OCI-LY1 (cell line): ENCODE measurements at regions not wholly inside any gene's neighbourhood (a gene's known extent, or its start where the extent isn't known, plus 50 kb on each side); places are given as distances from the start of the nearest gene placed in this dataset.

Experiments
- H2AFZ ChIP-seq: fragments of 200-600 bp; sonication (generic), shearing (Covaris generic); 2 replicates; pipeline ENCODE4 v1.6.0; 2014; ENCODE audit warnings: antibody characterized with exemption, mild to moderate bottlenecking, low read length
- H3F3A ChIP-seq: fragments of 200-600 bp; sonication (generic), shearing (Covaris generic); 2 replicates; pipeline ENCODE4 v1.6.0; 2014; ENCODE audit warnings: mild to moderate bottlenecking, antibody characterized with exemption, low read length, moderate library complexity; ENCODE audit not compliant: insufficient read depth
- H3K27ac ChIP-seq: fragments of 200-600 bp; sonication (generic); 2 replicates; pipeline ENCODE4 v1.5.1; 2014; ENCODE audit warnings: low read length, mixed run types, mild to moderate bottlenecking, low read depth; ENCODE audit not compliant: poor library complexity, severe bottlenecking
- H3K27me3 ChIP-seq: fragments of 200-600 bp; sonication (generic); 2 replicates; pipeline ENCODE4 v1.6.0; 2014; ENCODE audit warnings: antibody characterized with exemption, mild to moderate bottlenecking, low read length, moderate library complexity; ENCODE audit not compliant: insufficient read depth
- H3K36me3 ChIP-seq: fragments of 200-600 bp; sonication (generic); 2 replicates; pipeline ENCODE4 v1.6.1; 2014; ENCODE audit warnings: mild to moderate bottlenecking, antibody characterized with exemption, low read length, moderate library complexity, mixed read lengths; ENCODE audit not compliant: insufficient read depth
- H3K4me1 ChIP-seq: fragments of 200-600 bp; sonication (generic); 2 replicates; pipeline ENCODE4 v1.5.1; 2014; ENCODE audit warnings: mild to moderate bottlenecking, low read length, moderate library complexity; ENCODE audit not compliant: insufficient read depth, severe bottlenecking
- H3K4me2 ChIP-seq: fragments of 200-600 bp; sonication (generic), shearing (Covaris generic); 2 replicates; pipeline ENCODE4 v1.6.1; 2014; ENCODE audit warnings: low read length
- H3K4me3 ChIP-seq: fragments of 200-600 bp; sonication (generic); 2 replicates; pipeline ENCODE4 v1.5.1; 2014; ENCODE audit warnings: low read length, low read depth, mild to moderate bottlenecking, mixed read lengths; ENCODE audit not compliant: poor library complexity, severe bottlenecking
- H3K79me2 ChIP-seq: fragments of 200-600 bp; shearing (Covaris generic); 2 replicates; pipeline ENCODE4 v1.6.1; 2016; ENCODE audit warnings: mixed run types, low read length, mixed read lengths; ENCODE audit not compliant: insufficient read depth
- H3K9ac ChIP-seq: fragments of 200-600 bp; sonication (generic), shearing (Covaris generic); 2 replicates; pipeline ENCODE4 v1.6.1; 2014; ENCODE audit warnings: mild to moderate bottlenecking, low read length, mixed read lengths
- H3K9me2 ChIP-seq: fragments of 200-600 bp; sonication (generic), shearing (Covaris generic); 2 replicates; pipeline ENCODE4 v1.6.1; 2014; ENCODE audit warnings: low read depth, mild to moderate bottlenecking, low read length, mixed read lengths
- H3K9me3 ChIP-seq: fragments of 200-600 bp; shearing (Covaris generic); 2 replicates; pipeline ENCODE4 v1.6.1; 2014; ENCODE audit warnings: low read length, mixed read lengths
- H4K20me1 ChIP-seq: fragments of 200-600 bp; sonication (generic), shearing (Covaris generic); 2 replicates; pipeline ENCODE4 v1.6.0; 2016; ENCODE audit warnings: mild to moderate bottlenecking, low read length; ENCODE audit not compliant: insufficient read depth
- EZH2 ChIP-seq: fragments of 200-600 bp; sonication (generic), shearing (Covaris generic); IDR thresholded peaks from 2 replicates; pipeline ENCODE4 v1.8.0; 2017; ENCODE audit warnings: borderline replicate concordance, mixed run types, mild to moderate bottlenecking, antibody characterized with exemption, low read length, moderate library complexity, mixed read lengths
- TF ChIP-seq, protein P1 (sequence below): fragments of 200-600 bp; sonication (generic), shearing (Covaris generic); IDR thresholded peaks from 2 replicates; pipeline ENCODE4 v1.5.1; 2017; ENCODE audit warnings: mild to moderate bottlenecking, antibody characterized with exemption, low read length, moderate library complexity, mixed read lengths

DNA sequence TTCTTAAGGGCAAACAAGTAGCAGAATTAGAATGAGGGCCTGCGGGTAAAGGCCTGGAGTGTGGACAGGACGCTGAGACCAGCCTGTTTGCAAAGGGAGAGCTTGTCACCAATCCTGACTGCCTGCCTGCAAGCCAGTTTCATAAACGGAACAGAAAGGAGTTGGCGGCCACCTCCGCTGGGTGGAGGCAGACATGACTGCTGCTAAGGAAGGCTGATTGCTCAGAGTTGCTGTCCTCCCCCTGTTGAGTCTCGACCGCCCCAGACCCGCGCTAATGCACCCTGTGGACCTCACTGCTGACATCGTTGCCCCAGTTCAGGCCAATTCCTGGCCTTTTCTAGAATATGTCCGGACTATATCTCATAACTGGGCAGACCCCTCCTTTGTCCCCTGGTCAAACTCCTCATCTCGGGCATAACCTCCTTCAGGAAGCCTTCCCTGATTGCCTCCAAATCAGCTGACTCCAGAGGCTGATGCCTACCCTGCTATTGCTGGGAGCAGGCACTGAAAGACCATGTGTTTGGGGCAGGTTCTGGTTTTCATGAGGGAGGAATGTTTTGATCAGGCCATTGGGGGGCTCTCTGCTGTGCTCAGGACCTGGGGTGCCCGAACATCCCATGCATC, 153.0 kb upstream of the CIBAR2 start:
- no peak for TF ChIP-seq EZH2
- TF ChIP-seq, protein P1, sequence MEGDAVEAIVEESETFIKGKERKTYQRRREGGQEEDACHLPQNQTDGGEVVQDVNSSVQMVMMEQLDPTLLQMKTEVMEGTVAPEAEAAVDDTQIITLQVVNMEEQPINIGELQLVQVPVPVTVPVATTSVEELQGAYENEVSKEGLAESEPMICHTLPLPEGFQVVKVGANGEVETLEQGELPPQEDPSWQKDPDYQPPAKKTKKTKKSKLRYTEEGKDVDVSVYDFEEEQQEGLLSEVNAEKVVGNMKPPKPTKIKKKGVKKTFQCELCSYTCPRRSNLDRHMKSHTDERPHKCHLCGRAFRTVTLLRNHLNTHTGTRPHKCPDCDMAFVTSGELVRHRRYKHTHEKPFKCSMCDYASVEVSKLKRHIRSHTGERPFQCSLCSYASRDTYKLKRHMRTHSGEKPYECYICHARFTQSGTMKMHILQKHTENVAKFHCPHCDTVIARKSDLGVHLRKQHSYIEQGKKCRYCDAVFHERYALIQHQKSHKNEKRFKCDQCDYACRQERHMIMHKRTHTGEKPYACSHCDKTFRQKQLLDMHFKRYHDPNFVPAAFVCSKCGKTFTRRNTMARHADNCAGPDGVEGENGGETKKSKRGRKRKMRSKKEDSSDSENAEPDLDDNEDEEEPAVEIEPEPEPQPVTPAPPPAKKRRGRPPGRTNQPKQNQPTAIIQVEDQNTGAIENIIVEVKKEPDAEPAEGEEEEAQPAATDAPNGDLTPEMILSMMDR, result no peak
- Histone ChIP-seq H3K4me1 (peaks cover 16% of the 10 kb centered on the region), H3K9me3 (no peaks in the 10 kb centered on the region), H3F3A (no peaks in the 10 kb centered on the region), H3K4me2 (no peak overlapping the region), H3K9ac (no peak overlapping the region), H3K79me2 (no peaks in the 10 kb centered on the region), H3K36me3 (no peaks in the 10 kb centered on the region), H4K20me1 (no peaks in the 10 kb centered on the region), H3K27me3 (no peaks in the 10 kb centered on the region; the same call in 1 of the 2 replicates), H3K27ac (no peak overlapping the region), H3K4me3 (no peak overlapping the region), H2AFZ (no peak overlapping the region), H3K9me2 (no peaks in the 10 kb centered on the region)

DNA sequence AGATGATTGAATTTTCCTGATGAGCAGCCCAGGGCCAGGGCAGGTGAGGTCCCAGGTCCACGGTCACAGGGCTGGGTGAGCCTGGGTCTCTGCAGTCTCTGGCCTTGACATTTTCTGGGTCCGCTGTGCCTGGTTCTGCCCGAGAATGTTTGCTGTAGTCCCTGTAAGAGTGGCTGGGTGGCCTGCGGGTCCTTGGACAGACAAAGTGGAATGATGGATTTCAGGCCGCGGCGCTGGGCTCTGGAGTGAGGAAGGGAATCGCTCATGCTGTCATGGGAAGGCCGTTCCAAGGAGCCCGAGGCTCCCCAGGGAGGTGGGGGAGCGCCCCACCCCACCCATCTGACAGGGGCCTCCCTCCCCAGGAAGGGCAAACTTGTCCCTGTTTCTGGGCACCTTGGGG, 153.5 kb upstream of the CIBAR2 start:
- Histone ChIP-seq H3K9me2 (no peaks in the 10 kb centered on the region), H3K4me1 (peaks cover 16% of the 10 kb centered on the region), H3K4me2 (no peak overlapping the region), H3K27me3 (no peaks in the 10 kb centered on the region; the same call in 1 of the 2 replicates), H3K79me2 (no peaks in the 10 kb centered on the region), H2AFZ (no peak overlapping the region), H3F3A (no peaks in the 10 kb centered on the region), H3K9me3 (no peaks in the 10 kb centered on the region), H3K4me3 (no peak overlapping the region), H4K20me1 (no peaks in the 10 kb centered on the region), H3K9ac (no peak overlapping the region), H3K27ac (no peak overlapping the region), H3K36me3 (no peaks in the 10 kb centered on the region)
- TF ChIP-seq, protein P1, result no peak
- TF ChIP-seq EZH2, result no peak

DNA sequence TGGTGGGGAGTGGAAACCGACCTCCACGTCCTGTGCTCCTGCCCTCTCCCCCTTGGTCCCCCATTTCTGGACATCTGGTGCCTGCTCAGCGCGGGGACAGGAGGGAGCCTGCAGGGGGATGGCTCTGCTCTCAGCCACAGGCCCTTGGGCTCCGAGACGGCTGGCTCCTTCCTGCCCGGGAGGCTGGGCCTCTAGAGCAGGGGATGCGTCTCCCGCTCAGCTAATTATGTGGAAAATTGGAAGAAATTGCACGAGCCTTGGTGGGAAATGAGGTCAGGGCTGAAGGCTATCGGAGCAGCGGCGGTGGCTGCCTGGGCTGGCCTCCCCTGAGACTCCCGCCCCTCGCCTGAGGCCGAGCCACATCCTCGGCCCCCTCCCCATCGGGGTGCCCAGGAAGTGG, 154.6 kb upstream of the CIBAR2 start:
- Histone ChIP-seq H3K4me2 (no peak overlapping the region), H3K9me3 (no peaks in the 10 kb centered on the region), H3K27ac (no peak overlapping the region), H3K27me3 (no peaks in the 10 kb centered on the region; the same call in 1 of the 2 replicates), H3K9me2 (no peaks in the 10 kb centered on the region), H4K20me1 (no peaks in the 10 kb centered on the region), H3K79me2 (no peaks in the 10 kb centered on the region), H3K36me3 (no peaks in the 10 kb centered on the region), H3K9ac (no peak overlapping the region), H2AFZ (no peak overlapping the region), H3K4me3 (no peak overlapping the region), H3F3A (no peaks in the 10 kb centered on the region), H3K4me1 (peaks cover 7% of the 10 kb centered on the region)
- TF ChIP-seq, protein P1, result no peak
- no peak for TF ChIP-seq EZH2
